Coronary artery (tissue), 2 donors: ENCODE measurements at regions not wholly inside any gene's neighbourhood (a gene's known extent, or its start where the extent isn't known, plus 50 kb on each side); places are given as distances from the start of the nearest gene placed in this dataset.

Experiments
- DNase-seq: peaks from one replicate; pipeline ENCODE4 v3.0.0-alpha.2; 2017; ENCODE audit warnings: low spot score
- H3K27ac ChIP-seq, 2 donors: fragments of 200-600 bp; sonication (generic); one replicate each; pipeline ENCODE4 v1.5.1; 2016 to 2019
- H3K4me3 ChIP-seq: fragments of 200-600 bp; sonication (generic); 2 replicates; pipeline ENCODE4 v1.5.1; 2016; ENCODE audit warnings: mild to moderate bottlenecking, moderate library complexity
- CTCF ChIP-seq: fragments of 200-600 bp; sonication (generic); IDR thresholded peaks from one replicate; pipeline ENCODE4 v1.5.1; 2019; ENCODE audit warnings: antibody characterized with exemption

- Histone ChIP-seq H3K27ac (no peak overlapping the region), H3K4me3 (no peak overlapping the region)
- no peak for TF ChIP-seq CTCF
- no peak for DNase-seq
Measured at GRCh38 chrX:94524867-94525266, 850.9 kb downstream of the FAM133A start.

- no peak for TF ChIP-seq CTCF
- no peak overlapping the region for H3K4me3 ChIP-seq
- DNase-seq = no peak
- H3K27ac ChIP-seq = no peak overlapping the region
Measured at GRCh38 chrX:94545722-94546121, 871.7 kb downstream of the FAM133A start.

GRCh38 chrX:94551831-94552230 lies 877.8 kb downstream of the FAM133A start:
- H3K27ac ChIP-seq = no peak overlapping the region
- no peak for TF ChIP-seq CTCF
- H3K4me3 ChIP-seq = no peak overlapping the region
- no peak for DNase-seq

- TF ChIP-seq CTCF = no peak
- Histone ChIP-seq H3K4me3 (no peak overlapping the region), H3K27ac (no peak overlapping the region)
- DNase-seq = no peak
Measured at GRCh38 chrX:94560930-94561329, 886.9 kb downstream of the FAM133A start.

GRCh38 chrX:94576367-94577004 lies 902.5 kb downstream of the FAM133A start:
- TF ChIP-seq CTCF = no peak

GRCh38 chrX:94600077-94600476 lies 926.1 kb downstream of the FAM133A start:
- no peak for DNase-seq
- TF ChIP-seq CTCF = no peak
- Histone ChIP-seq H3K4me3 (no peak overlapping the region), H3K27ac (no peak overlapping the region)

More at GRCh38 chrX:94576367-94577004, 902.5 kb downstream of the FAM133A start:
- DNase-seq = no peak
- Histone ChIP-seq H3K4me3 (no peak overlapping the region), H3K27ac (no peak overlapping the region)

GRCh38 chrX:94612140-94612539 lies 938.1 kb downstream of the FAM133A start:
- DNase-seq = no peak
- TF ChIP-seq CTCF = no peak
- Histone ChIP-seq H3K4me3 (no peak overlapping the region), H3K27ac (no peak overlapping the region)
